ENCODE measurements at regions not wholly inside any gene's neighbourhood (a gene's known extent, or its start where the extent isn't known, plus 50 kb on each side); places are given as distances from the start of the nearest gene placed in this dataset.

DNA sequence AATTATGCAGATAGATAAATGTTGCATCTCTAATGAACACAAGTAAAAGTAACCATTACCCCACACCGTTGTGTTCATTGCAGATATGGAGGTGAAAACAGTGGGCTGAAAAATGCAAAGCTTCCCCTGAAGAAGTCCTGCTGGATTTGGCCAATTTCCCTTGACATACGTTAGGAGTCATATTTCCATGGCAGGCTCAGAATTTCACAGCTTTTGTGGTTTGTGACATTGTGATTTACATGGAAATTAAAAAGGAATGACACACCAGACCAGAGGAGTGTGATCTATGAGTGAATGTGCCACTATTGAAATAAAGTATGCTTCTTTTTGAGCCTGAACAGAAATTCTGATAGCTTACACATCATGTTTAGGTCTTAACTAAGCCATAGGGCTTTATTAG is 221.1 kb upstream of the TMTC4 start:
- no peaks in the 10 kb centered on the region for H3K36me3 ChIP-seq
- TF ChIP-seq CTCF (IDR thresholded peaks at IDR 0.05): no peak
- H3K4me3 ChIP-seq: no peak overlapping the region
- ATAC-seq (no peak), DNase-seq (no peak)
- no peak overlapping the region for H3K27ac ChIP-seq
- no peaks in the 10 kb centered on the region for H3K27me3 ChIP-seq
- H3K9me3 ChIP-seq: no peaks in the 10 kb centered on the region
- intact Hi-C loops (cut with DNase I): no loop called here
- H3K4me1 ChIP-seq: no peaks in the 10 kb centered on the region

DNA sequence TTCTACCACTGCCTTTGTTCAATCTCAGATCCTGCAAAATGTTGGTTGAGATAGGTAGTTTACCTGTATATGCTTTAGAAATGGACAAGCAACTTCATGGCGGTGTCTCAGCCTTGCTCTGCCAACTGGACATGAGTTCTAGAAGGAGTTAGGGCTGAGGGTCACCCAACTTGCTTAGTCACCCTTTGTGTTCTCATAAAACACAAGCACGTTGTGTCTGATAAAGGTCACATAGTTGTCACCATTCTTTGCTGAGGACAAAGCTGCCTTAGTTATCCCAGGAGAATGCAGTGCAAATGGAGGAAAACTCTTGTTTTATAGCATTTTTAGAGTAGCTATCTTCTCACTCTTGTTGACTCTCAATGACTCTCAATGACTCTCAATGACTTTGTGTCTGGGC is 218.4 kb upstream of the TMTC4 start:
- no peak for TF ChIP-seq CTCF (IDR thresholded peaks at IDR 0.05)
- no peaks in the 10 kb centered on the region for H3K36me3 ChIP-seq
- no peaks in the 10 kb centered on the region for H3K4me1 ChIP-seq
- intact Hi-C loops (cut with DNase I): no loop called here
- H3K27me3 ChIP-seq: no peaks in the 10 kb centered on the region
- no peak overlapping the region for H3K4me3 ChIP-seq
- peaks cover 0 to 10% of the 10 kb centered on the region in 2 donors for H3K9me3 ChIP-seq
- H3K27ac ChIP-seq: no peak overlapping the region
- DNase-seq (no peak), ATAC-seq (no peak)

- DNase-seq: no peak
- ATAC-seq: no peak
- H3K4me1 ChIP-seq: no peaks in the 10 kb centered on the region
- H3K27ac ChIP-seq: no peak overlapping the region
- intact Hi-C loops (cut with DNase I): no loop called here
- H3K4me3 ChIP-seq: no peak overlapping the region
- peaks cover 0 to 10% of the 10 kb centered on the region in 2 donors for H3K9me3 ChIP-seq
- TF ChIP-seq CTCF (IDR thresholded peaks at IDR 0.05): no peak
- no peaks in the 10 kb centered on the region for H3K36me3 ChIP-seq
- no peaks in the 10 kb centered on the region for H3K27me3 ChIP-seq
Observed at GRCh38 chr13:100890645-100891044, 216.1 kb upstream of the TMTC4 start.

DNA sequence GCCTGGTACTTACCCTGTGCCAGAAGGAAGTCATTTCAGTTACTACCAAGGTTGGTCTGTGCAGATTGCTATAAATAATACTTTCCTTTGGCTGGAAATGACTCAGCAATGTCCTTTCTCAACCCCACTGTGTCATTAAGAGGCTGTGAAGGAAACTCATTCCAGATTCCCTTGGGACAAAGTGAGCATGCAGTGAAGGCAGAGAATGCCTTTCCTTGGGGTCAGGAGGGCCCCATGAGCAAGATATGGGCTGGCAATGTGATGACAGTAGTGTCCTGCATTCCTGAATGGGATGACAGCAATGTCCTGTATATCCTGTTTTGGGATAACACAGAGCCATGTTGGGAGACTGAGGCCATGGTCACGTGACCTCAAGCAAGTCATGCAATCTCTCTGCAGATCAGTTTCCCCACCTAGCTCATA is 213.1 kb upstream of the TMTC4 start:
- Histone ChIP-seq H3K9me3 (peaks cover 0 to 10% of the 10 kb centered on the region in 2 donors), H3K4me3 (no peak overlapping the region), H3K4me1 (no peaks in the 10 kb centered on the region), H3K27ac (no peak overlapping the region), H3K36me3 (no peaks in the 10 kb centered on the region), H3K27me3 (no peaks in the 10 kb centered on the region)
- TF ChIP-seq CTCF (IDR thresholded peaks at IDR 0.05): no peak
- peak; percentile 75 for ATAC-seq
- intact Hi-C loops (cut with DNase I): no loop called here
- DNase-seq: no peak

GRCh38 chr13:100883453-100883852 is 208.9 kb upstream of the TMTC4 start:
- H3K27me3 ChIP-seq: no peaks in the 10 kb centered on the region
- no peak overlapping the region for H3K27ac ChIP-seq
- H3K4me1 ChIP-seq: no peaks in the 10 kb centered on the region
- no peak for TF ChIP-seq CTCF (IDR thresholded peaks at IDR 0.05)
- peaks cover 0 to 4% of the 10 kb centered on the region in 2 donors for H3K9me3 ChIP-seq
- ATAC-seq (no peak), DNase-seq (peak in 1 of 4 donors; percentile 1)
- H3K4me3 ChIP-seq: no peak overlapping the region
- H3K36me3 ChIP-seq: no peaks in the 10 kb centered on the region
- intact Hi-C loops (cut with DNase I): no loop called here

Measured in left lung (tissue), 4 donors.